ENCODE measurements at regions not wholly inside any gene's neighbourhood (a gene's known extent, or its start where the extent isn't known, plus 50 kb on each side); places are given as distances from the start of the nearest gene placed in this dataset.

GRCh38 chr9:22241024-22241423 is 205.6 kb upstream of the DMRTA1 start:
- DNase-seq (ENCODE audit: low spot score): no peak

GRCh38 chr9:22241611-22242010 is 205.0 kb upstream of the DMRTA1 start:
- Histone ChIP-seq H3K4me1 (replicated peaks) (no peaks in the 10 kb centered on the region), H3K9me3 (no peaks in the 10 kb centered on the region), H3K27ac (no peak overlapping the region), H3K36me3 (no peaks in the 10 kb centered on the region), H3K4me3 (no peak overlapping the region), H3K27me3 (replicated peaks; ENCODE audit: insufficient read depth) (no peaks in the 10 kb centered on the region)
- intact Hi-C loops (cut with DNase I): loop anchor here (2.0 to 5.0 kb wide), 2 partner anchors 211 to 429 kb away; no protein-coding TSS in a partner anchor
- DNase-seq (ENCODE audit: low spot score): no peak
- TF ChIP-seq POLR2AphosphoS5 (IDR thresholded peaks at IDR 0.05) (no peak), POLR2A (IDR thresholded peaks at IDR 0.05) (no peak), CTCF (IDR thresholded peaks at IDR 0.05) (no peak)

More at GRCh38 chr9:22241024-22241423, 205.6 kb upstream of the DMRTA1 start:
- H3K27me3 ChIP-seq (replicated peaks; ENCODE audit: insufficient read depth): no peaks in the 10 kb centered on the region
- no peaks in the 10 kb centered on the region for H3K9me3 ChIP-seq
- H3K4me1 ChIP-seq (replicated peaks): no peaks in the 10 kb centered on the region
- intact Hi-C loops (cut with DNase I): loop anchor here (2.0 to 5.0 kb wide), 2 partner anchors 211 to 428 kb away; no protein-coding TSS in a partner anchor
- TF ChIP-seq CTCF (IDR thresholded peaks at IDR 0.05) (no peak), POLR2AphosphoS5 (IDR thresholded peaks at IDR 0.05) (no peak), POLR2A (IDR thresholded peaks at IDR 0.05) (no peak)
- 61% methylated on average over 3 of the region's 3 CpGs for WGBS
- no peaks in the 10 kb centered on the region for H3K36me3 ChIP-seq
- H3K4me3 ChIP-seq: no peak overlapping the region
- H3K27ac ChIP-seq: no peak overlapping the region

DNA sequence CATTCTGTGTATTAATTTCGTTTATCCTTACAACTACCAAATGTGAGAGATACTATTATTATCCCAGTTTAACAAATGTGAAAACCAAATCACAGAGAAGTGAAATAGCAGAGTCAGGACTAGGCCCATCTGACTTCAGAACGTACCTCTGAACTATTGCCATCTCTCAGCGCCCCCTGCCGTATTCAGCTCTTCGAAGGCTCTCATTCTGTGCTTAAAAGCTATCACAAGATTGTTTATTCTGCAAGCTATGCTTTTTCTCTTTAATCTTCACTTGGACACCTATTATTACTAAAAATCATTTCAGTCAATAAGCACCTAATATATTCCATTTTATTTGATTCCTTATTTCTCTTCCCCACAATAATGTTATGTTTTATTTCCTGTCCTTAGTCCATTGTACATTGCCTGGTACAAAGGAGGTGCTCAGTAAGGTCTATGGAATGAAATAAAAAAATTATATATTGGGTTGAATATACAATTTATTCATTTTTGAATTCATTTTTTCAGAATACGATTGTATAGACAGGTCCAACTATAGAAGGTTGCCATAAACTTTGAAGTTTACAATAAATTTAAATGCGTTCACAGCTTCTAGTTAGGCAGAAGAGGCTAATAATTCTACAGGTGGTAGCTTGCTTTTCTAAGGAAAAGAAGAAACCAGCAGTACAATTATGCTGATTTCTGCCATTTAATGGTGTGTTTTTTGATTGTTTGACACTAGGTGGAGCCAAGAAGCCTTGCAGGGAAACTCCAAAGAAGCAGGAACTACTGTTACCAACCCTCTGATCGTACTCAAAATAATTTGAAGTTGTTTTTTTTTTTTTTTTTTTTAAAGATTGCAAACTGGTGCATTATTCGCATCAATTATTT is 202.2 kb upstream of the DMRTA1 start:
- intact Hi-C loops (cut with DNase I): loop anchor here (5.0 kb wide), 1 partner anchor 208 kb away; no protein-coding TSS in a partner anchor
- Histone ChIP-seq H3K4me3 (no peak overlapping the region), H3K9me3 (no peaks in the 10 kb centered on the region), H3K27ac (no peak overlapping the region), H3K27me3 (replicated peaks; ENCODE audit: insufficient read depth) (no peaks in the 10 kb centered on the region), H3K4me1 (replicated peaks) (no peaks in the 10 kb centered on the region), H3K36me3 (no peaks in the 10 kb centered on the region)
- DNase-seq (ENCODE audit: low spot score): no peak
- WGBS: 40% methylated on average over 9 of the region's 9 CpGs
- TF ChIP-seq POLR2A (IDR thresholded peaks at IDR 0.05) (no peak), CTCF (IDR thresholded peaks at IDR 0.05) (peak in 3 of 4 experiments; percentile 14 to 40 (median 34))

DNA sequence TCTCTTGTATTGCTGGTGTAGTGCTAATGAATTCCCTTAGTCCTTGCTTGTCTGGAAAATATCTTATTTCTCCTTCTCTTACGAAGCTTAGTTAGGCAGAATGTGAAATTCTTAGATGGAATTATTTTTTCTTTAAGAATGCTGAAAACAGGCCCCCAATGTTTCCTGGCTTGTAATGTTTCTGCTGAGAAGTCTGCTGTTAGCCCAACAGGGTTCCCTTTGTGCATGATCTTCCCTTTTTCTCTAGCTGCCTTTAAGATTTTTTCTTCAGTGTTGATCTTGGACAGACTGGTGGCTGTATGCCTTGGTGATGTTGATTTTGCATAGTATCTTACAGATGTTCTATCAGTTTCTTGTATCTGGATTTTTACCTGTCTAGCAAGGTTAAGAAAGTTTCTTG is 191.3 kb upstream of the DMRTA1 start:
- H3K9me3 ChIP-seq: no peaks in the 10 kb centered on the region
- whole genome bisulfite sequencing: 94% methylated on average over 1 of the region's 1 CpG
- TF ChIP-seq POLR2A (IDR thresholded peaks at IDR 0.05) (no peak), POLR2AphosphoS5 (IDR thresholded peaks at IDR 0.05) (no peak), CTCF (IDR thresholded peaks at IDR 0.05) (no peak)
- no peaks in the 10 kb centered on the region for H3K27me3 ChIP-seq (replicated peaks; ENCODE audit: insufficient read depth)
- H3K4me3 ChIP-seq: no peak overlapping the region
- DNase-seq (ENCODE audit: low spot score): no peak
- intact Hi-C loops (cut with DNase I): no loop called here
- H3K4me1 ChIP-seq (replicated peaks): no peaks in the 10 kb centered on the region
- no peak overlapping the region for H3K27ac ChIP-seq
- no peaks in the 10 kb centered on the region for H3K36me3 ChIP-seq

- Histone ChIP-seq H3K27ac (no peak overlapping the region), H3K36me3 (no peaks in the 10 kb centered on the region), H3K9me3 (no peaks in the 10 kb centered on the region), H3K4me1 (replicated peaks) (no peaks in the 10 kb centered on the region), H3K4me3 (no peak overlapping the region), H3K27me3 (replicated peaks; ENCODE audit: insufficient read depth) (no peaks in the 10 kb centered on the region)
- DNase-seq (ENCODE audit: low spot score): no peak
- no peak for TF ChIP-seq POLR2AphosphoS5 (IDR thresholded peaks at IDR 0.05)
- no peak for TF ChIP-seq POLR2A (IDR thresholded peaks at IDR 0.05)
- TF ChIP-seq CTCF (IDR thresholded peaks at IDR 0.05): no peak
- 86% methylated on average over 3 of the region's 3 CpGs for WGBS
- intact Hi-C loops (cut with DNase I): no loop called here
These were observed 190.2 kb upstream of the DMRTA1 start for GRCh38 chr9:22256381-22256780.

Data from prostate gland (tissue), 2 donors.